ENCODE measurements at regions not wholly inside any gene's neighbourhood (a gene's known extent, or its start where the extent isn't known, plus 50 kb on each side); places are given as distances from the start of the nearest gene placed in this dataset.

DNA sequence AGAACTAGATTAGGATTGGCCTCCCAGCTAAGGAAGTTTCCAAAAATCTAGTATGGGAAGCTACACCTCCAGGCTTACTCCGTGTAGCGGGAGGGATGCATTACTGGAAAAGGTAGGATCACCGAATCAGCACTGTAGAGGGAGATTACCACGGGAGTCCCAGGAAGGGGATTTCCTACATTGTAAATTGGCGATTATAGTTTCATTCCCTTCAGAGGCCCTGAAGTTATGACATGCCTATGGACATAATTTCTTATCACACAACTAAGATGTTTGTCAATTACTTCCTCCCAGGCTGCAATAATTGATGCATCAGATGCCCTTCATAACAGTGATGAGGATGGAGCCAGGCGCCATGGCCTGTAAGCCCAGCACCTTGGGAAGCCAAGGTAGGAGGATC lies 71.2 kb upstream of the NR4A3 start:
- DNase-seq (ENCODE audit: low read depth in 2 of 2) = no peak

DNA sequence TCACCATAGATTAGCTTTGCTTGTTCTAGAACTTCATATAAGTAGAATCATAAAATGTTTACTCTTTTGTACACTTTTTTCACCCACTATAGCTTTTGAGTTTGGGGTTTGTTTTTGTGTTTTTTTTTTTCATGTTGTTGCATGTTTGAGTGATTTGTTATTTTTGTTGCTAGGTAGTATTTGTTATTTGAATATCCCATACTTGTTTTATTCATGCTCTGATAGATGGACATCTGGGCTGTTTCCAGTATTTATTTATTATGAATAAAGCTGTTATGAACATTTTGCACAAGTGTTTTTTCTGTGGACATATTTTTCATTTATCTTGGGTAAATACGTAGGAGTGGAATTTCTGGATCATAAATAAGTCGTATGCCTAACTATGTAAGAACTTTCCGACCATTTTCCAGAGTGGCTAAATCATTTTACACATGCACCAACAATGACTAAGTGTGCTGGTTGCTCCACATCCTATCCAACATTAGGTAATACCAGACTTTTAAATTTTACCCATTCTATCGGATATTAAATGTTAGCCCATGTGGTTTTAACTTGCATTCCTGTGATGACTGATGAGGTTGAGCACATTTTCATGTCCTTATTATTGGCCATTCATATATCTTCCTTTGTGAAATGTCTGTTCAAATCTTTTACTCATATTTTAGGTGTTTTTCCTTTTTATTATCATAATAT lies 69.1 kb upstream of the NR4A3 start:
- no peak for DNase-seq (ENCODE audit: low read depth in 2 of 2)

GRCh38 chr9:99753436-99753835 lies 68.2 kb upstream of the NR4A3 start:
- no peak for DNase-seq (ENCODE audit: low read depth in 2 of 2)

DNA sequence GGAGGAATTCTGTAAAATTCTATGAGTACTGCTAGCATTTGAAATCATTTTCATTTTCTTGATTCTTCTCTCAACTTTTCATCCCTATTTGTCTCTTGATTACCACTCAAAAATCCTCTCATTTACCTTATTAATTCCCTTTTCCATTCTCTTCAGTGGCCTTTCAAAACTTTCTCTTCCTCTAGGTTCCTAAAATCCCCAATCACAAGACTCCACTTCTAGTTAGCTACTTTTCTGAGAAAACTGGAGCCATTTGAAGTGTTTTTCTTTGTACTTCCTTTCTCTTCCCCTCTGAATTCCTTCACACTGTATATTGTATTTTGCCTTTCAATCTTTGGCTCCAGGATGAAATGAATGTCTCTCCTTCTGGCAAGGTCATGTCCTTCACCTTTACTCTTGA lies 61.3 kb upstream of the NR4A3 start:
- DNase-seq (ENCODE audit: low read depth in 2 of 2) = no peak

GRCh38 chr9:99762470-99762869 lies 59.2 kb upstream of the NR4A3 start:
- DNase-seq (ENCODE audit: low read depth in 2 of 2) = no peak
